ENCODE measurements at regions not wholly inside any gene's neighbourhood (a gene's known extent, or its start where the extent isn't known, plus 50 kb on each side); places are given as distances from the start of the nearest gene placed in this dataset.
"Not testable (repeated sequence)": the region's sequence is repeated elsewhere in the genome, so short reads cannot be mapped to it uniquely, and the experiment has no call there.

DNA sequence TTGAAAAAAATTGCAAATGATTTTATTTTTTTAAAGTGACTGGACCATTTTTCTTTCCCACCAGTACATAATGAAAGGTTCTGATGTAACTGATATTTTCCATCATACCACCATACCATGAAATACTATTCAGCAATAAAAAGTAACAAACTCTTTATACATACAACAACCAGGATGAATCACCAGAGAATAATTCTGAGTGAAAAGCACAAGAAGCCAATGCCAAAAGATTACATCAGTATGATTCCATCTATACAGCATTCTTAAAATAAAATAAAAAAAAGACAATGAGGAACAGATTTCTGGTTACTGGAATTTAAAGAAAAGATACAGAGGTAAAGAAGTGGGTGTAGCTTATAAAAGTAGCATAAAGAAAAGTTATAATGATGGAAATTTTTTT lies 423.7 kb upstream of the ST8SIA4 start:
- Histone ChIP-seq H3K4me1 (no peaks in the 10 kb centered on the region), H3K9me3 (no peaks in the 10 kb centered on the region), H3K4me3 (no peak overlapping the region), H3K27ac (no peak overlapping the region), H3K36me3 (no peaks in the 10 kb centered on the region), H3K27me3 (no peaks in the 10 kb centered on the region)
- ATAC-seq = no peak
- no peak for FAIRE-seq
- no peak for DNase-seq
- intact Hi-C loops (cut with DNase I) = no loop called here
- TF ChIP-seq, protein P1, sequence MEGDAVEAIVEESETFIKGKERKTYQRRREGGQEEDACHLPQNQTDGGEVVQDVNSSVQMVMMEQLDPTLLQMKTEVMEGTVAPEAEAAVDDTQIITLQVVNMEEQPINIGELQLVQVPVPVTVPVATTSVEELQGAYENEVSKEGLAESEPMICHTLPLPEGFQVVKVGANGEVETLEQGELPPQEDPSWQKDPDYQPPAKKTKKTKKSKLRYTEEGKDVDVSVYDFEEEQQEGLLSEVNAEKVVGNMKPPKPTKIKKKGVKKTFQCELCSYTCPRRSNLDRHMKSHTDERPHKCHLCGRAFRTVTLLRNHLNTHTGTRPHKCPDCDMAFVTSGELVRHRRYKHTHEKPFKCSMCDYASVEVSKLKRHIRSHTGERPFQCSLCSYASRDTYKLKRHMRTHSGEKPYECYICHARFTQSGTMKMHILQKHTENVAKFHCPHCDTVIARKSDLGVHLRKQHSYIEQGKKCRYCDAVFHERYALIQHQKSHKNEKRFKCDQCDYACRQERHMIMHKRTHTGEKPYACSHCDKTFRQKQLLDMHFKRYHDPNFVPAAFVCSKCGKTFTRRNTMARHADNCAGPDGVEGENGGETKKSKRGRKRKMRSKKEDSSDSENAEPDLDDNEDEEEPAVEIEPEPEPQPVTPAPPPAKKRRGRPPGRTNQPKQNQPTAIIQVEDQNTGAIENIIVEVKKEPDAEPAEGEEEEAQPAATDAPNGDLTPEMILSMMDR (IDR thresholded peaks at IDR 0.05) = no peak

DNA sequence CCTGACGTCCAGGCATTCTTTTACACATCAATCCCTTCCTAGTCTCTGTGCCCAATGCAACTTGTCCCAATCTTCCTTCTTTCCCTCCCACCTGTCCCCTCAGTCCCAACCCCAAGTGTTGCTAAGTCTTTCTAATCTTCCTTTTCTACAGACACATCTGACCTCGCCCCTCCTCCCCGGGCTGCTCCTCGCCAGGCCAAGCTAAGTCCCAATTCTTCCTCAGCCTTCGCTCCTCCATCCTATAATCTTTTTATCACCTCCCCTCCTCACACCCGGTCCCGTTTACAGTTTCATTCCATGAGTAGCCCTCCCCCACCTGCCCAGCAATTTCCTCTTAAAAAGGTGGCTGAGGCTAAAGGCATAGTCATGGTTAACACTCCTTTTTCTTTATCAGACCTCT lies 413.3 kb upstream of the ST8SIA4 start:
- H3K9me3 ChIP-seq; FAIRE-seq; H3K36me3 ChIP-seq; H3K27ac ChIP-seq; intact Hi-C loops (cut with DNase I); H3K4me1 ChIP-seq; H3K27me3 ChIP-seq; ATAC-seq; H3K4me3 ChIP-seq: not testable (repeated sequence)
- 51 to 57% methylated on average over 7 of the region's 7 CpGs for WGBS, 2 donors
- DNase-seq = peak in 1 of 6 donors; percentile 14

DNA sequence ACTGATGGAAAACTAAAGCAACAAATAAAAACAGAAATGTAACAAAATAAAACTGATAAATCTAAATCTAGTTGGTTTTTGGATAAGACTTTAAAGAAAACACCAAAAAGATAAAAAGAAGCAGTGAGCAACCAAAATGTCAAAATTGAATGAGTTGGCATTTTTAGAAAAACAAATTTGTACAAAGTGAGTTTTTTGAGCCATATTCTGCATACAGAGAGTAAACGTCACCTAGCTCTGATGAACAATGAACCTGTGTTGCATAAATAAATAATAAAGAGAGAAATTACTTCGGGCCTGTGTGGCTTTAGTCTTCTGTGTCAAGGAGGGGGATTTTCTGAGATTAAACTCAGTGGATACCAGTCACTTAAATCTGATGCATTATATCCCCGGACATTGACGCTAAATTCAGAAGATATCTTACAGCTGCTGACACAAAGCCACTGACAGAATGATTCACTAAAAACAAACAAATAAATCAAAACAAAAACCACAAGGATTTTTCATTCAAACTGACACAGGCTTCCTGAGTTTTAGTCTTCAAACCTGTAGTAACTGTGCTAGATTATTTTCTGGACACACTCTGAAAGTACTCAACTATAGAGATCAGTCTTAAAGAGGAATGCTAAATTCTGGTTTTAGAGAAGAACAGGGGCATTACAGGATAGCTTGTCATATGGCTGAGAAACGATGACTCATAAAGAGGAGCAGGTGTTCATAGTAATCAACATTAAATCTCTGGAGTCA lies 403.5 kb upstream of the ST8SIA4 start:
- TF ChIP-seq, protein P1 (IDR thresholded peaks at IDR 0.05) = no peak
- no peaks in the 10 kb centered on the region for H3K27me3 ChIP-seq
- WGBS, 2 donors = 36 to 43% methylated on average over 5 of the region's 5 CpGs
- no peaks in the 10 kb centered on the region for H3K9me3 ChIP-seq
- FAIRE-seq = no peak
- intact Hi-C loops (cut with DNase I) = no loop called here
- no peak overlapping the region for H3K27ac ChIP-seq
- no peak overlapping the region for H3K4me3 ChIP-seq
- no peaks in the 10 kb centered on the region for H3K36me3 ChIP-seq
- no peak for ATAC-seq
- no peaks in the 10 kb centered on the region for H3K4me1 ChIP-seq
- DNase-seq = no peak

DNA sequence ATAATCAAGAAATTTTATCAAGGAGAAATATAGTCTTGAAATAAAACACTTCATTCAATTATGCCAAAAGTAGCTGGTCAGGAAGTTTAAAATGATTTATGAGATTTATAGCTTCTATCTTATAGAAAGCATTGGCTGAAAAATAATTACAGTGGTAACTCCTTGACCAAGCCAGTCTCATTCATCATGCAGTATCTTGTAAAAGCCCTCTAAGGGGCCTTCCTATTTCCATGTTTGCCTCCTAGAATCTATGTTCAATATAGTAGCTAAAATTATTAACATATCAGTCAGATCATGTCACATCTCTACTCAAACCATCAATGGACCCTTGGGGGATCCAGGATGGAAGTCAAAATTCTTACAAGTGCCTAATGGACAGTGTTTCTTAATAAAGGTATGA lies 393.4 kb upstream of the ST8SIA4 start:
- intact Hi-C loops (cut with DNase I) = no loop called here
- Histone ChIP-seq H3K4me1 (no peaks in the 10 kb centered on the region), H3K4me3 (no peak overlapping the region), H3K27me3 (peaks cover 0 to 7% (median 0%) of the 10 kb centered on the region in 4 donors), H3K27ac (no peak overlapping the region), H3K36me3 (no peaks in the 10 kb centered on the region), H3K9me3 (no peaks in the 10 kb centered on the region)
- TF ChIP-seq, protein P1 (IDR thresholded peaks at IDR 0.05) = no peak
- no peak for FAIRE-seq
- no peak for DNase-seq
- no peak for ATAC-seq

DNA sequence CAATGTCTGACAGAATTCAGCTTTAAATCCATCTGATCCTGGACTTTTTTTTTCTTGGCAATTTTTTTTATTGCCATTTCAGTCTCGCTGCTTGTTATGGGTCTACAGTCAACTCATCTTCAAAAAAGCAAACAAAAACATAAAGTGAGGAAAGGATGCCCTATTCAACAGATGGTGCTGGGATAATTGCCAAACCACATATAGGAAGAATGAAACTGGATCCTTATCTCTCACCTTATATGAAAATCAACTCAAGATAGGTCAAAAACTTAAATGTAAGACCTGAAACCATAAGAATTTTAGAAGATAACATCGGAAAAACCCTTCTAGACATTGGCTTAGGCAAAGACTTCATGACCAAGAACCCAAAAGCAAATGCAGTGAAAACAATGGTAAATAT lies 389.1 kb upstream of the ST8SIA4 start:
- 51 to 67% methylated on average over 2 of the region's 2 CpGs for WGBS, 2 donors
- Histone ChIP-seq H3K4me1 (no peaks in the 10 kb centered on the region), H3K27ac (no peak overlapping the region), H3K27me3 (no peaks in the 10 kb centered on the region), H3K9me3 (no peaks in the 10 kb centered on the region), H3K36me3 (no peaks in the 10 kb centered on the region), H3K4me3 (no peak overlapping the region)
- intact Hi-C loops (cut with DNase I) = no loop called here
- DNase-seq (no peak), ATAC-seq (no peak), FAIRE-seq (no peak)
- TF ChIP-seq, protein P1 (IDR thresholded peaks at IDR 0.05) = no peak

DNA sequence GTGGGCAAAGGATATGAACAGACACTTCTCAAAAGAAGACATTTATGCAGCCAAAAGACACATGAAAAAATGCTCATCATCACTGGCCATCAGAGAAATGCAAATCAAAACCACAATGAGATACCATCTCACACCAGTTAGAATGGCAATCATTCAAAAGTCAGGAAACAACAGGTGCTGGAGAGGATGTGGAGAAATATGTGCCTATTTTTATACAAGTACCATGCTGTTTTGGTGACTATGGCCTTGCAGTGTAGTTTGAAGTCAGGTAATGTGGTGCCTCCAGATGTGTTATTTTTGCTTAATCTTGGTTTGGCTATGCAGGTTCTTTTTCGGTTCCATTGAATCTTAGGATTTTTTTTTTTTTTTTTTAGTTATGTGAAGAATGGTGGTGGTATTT lies 387.7 kb upstream of the ST8SIA4 start:
- H3K4me3 ChIP-seq; DNase-seq; H3K27ac ChIP-seq; intact Hi-C loops (cut with DNase I); ATAC-seq; H3K27me3 ChIP-seq; H3K9me3 ChIP-seq; FAIRE-seq; H3K36me3 ChIP-seq; H3K4me1 ChIP-seq: not testable (repeated sequence)
- whole genome bisulfite sequencing, 2 donors = 61 to 77% methylated on average over 1 of the region's 1 CpG
